ENCODE measurements at regions not wholly inside any gene's neighbourhood (a gene's known extent, or its start where the extent isn't known, plus 50 kb on each side); places are given as distances from the start of the nearest gene placed in this dataset.

- Mint-ChIP-seq H3K9me3 (peaks cover 4% of the 10 kb centered on the region), H3K27ac (no peak overlapping the region), H3K36me3 (ENCODE audit: low read depth) (no peaks in the 10 kb centered on the region), H3K4me1 (no peaks in the 10 kb centered on the region), H3K4me3 (no peak overlapping the region), H3K27me3 (no peaks in the 10 kb centered on the region)
- intact Hi-C loops (cut with micrococcal nuclease): no loop called here
- DNase-seq: no peak
Measured at GRCh38 chr4:17188547-17189400, 290.3 kb upstream of the LDB2 start.

DNA sequence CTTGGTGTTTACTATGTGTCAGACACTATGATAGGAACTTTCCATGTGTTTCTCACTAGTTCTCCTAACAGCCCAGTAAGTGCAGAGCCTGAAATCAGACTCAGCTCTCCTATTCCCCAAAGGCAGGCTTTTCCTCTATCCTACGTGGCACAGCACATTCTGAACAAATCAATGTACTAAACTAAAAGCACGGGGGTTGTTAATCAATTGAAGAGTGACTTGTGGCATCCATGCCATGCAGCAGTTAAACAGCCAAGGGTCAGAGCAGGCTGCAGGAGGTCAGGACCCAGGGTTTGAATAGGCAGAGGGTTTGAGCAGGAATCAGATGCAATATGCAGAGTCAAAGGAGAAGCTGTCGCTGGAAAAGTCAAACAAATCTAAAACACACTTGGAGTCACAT lies 289.7 kb upstream of the LDB2 start:
- intact Hi-C loops (cut with micrococcal nuclease): no loop called here

GRCh38 chr4:17187003-17187402 lies 288.6 kb upstream of the LDB2 start:
- no peak overlapping the region for H3K4me3 Mint-ChIP-seq
- no peak overlapping the region for H3K27ac Mint-ChIP-seq
- H3K27me3 Mint-ChIP-seq: no peaks in the 10 kb centered on the region
- no peak for DNase-seq
- H3K4me1 Mint-ChIP-seq: no peaks in the 10 kb centered on the region
- no peaks in the 10 kb centered on the region for H3K36me3 Mint-ChIP-seq (ENCODE audit: low read depth)
- intact Hi-C loops (cut with micrococcal nuclease): no loop called here
- peaks cover 4% of the 10 kb centered on the region for H3K9me3 Mint-ChIP-seq

More for the DNA sequence above, 289.7 kb upstream of the LDB2 start:
- Mint-ChIP-seq H3K4me1 (no peaks in the 10 kb centered on the region), H3K36me3 (ENCODE audit: low read depth) (no peaks in the 10 kb centered on the region), H3K9me3 (peaks cover 4% of the 10 kb centered on the region), H3K4me3 (no peak overlapping the region), H3K27me3 (no peaks in the 10 kb centered on the region), H3K27ac (no peak overlapping the region)
- DNase-seq: no peak

- Mint-ChIP-seq H3K4me3 (no peak overlapping the region), H3K4me1 (no peaks in the 10 kb centered on the region), H3K9me3 (no peaks in the 10 kb centered on the region), H3K27ac (no peak overlapping the region), H3K36me3 (ENCODE audit: low read depth) (no peaks in the 10 kb centered on the region), H3K27me3 (peaks cover 2% of the 10 kb centered on the region)
- intact Hi-C loops (cut with micrococcal nuclease): no loop called here
- DNase-seq: no peak
Measured at GRCh38 chr4:17182888-17183287, 284.4 kb upstream of the LDB2 start.

- intact Hi-C loops (cut with micrococcal nuclease): no loop called here
- H3K9me3 Mint-ChIP-seq: no peaks in the 10 kb centered on the region
- no peaks in the 10 kb centered on the region for H3K36me3 Mint-ChIP-seq (ENCODE audit: low read depth)
- no peak overlapping the region for H3K27ac Mint-ChIP-seq
- H3K4me3 Mint-ChIP-seq: no peak overlapping the region
- no peak for DNase-seq
- H3K4me1 Mint-ChIP-seq: no peaks in the 10 kb centered on the region
- H3K27me3 Mint-ChIP-seq: peaks cover 9% of the 10 kb centered on the region
Measured at GRCh38 chr4:17174751-17175150, 276.3 kb upstream of the LDB2 start.

DNA sequence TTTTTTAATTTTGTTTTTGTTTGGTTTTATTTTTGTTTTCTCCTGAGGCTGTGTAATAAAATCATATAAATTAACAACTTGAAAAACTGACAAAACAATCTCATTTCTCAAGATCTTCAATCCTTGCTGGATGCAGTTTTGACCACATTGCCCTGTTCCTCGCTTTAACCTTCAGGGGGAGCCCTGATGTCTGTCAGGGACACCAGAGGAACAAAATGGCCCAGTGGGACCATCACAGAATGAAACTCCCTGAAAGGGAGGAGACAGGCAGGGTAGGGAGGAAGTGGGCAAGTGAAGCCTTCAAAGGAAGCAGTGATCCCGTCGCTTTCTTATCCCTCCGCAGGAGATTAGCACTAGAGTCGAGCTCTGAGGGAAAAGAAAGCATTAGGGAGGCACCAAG lies 274.9 kb upstream of the LDB2 start:
- peaks cover 9% of the 10 kb centered on the region for H3K27me3 Mint-ChIP-seq
- H3K4me3 Mint-ChIP-seq: no peak overlapping the region
- no peak for DNase-seq
- intact Hi-C loops (cut with micrococcal nuclease): no loop called here
- no peaks in the 10 kb centered on the region for H3K9me3 Mint-ChIP-seq
- no peak overlapping the region for H3K27ac Mint-ChIP-seq
- H3K4me1 Mint-ChIP-seq: no peaks in the 10 kb centered on the region
- H3K36me3 Mint-ChIP-seq (ENCODE audit: low read depth): no peaks in the 10 kb centered on the region

DNA sequence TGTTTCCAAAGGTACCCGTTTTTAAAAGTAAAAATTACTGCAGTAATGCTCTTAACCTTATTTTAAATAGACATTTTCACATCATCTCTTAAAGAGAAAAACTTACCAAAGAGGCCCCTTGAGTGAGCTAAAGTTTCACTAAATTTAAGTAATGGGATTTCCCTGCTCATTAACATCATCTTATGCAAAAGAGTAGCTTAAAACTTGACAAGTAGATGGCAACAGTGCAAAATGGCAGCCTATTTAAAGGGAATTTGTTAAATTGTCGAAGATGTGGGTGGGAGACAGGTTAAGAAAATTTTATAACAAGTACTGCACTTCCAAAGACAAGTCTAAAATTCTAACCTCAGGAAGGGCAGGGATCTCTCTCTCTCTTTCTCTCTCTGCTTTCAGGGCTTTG lies 271.7 kb upstream of the LDB2 start:
- Mint-ChIP-seq H3K9me3 (no peaks in the 10 kb centered on the region), H3K4me1 (no peaks in the 10 kb centered on the region), H3K36me3 (ENCODE audit: low read depth) (no peaks in the 10 kb centered on the region), H3K4me3 (no peak overlapping the region), H3K27me3 (peaks cover 5% of the 10 kb centered on the region), H3K27ac (no peak overlapping the region)
- no peak for DNase-seq
- intact Hi-C loops (cut with micrococcal nuclease): no loop called here

- Mint-ChIP-seq H3K27me3 (peaks cover 5% of the 10 kb centered on the region), H3K36me3 (ENCODE audit: low read depth) (no peaks in the 10 kb centered on the region), H3K27ac (no peak overlapping the region), H3K4me3 (no peak overlapping the region), H3K9me3 (no peaks in the 10 kb centered on the region), H3K4me1 (no peaks in the 10 kb centered on the region)
- no peak for DNase-seq
- intact Hi-C loops (cut with micrococcal nuclease): no loop called here
Measured at GRCh38 chr4:17169699-17170098, 271.3 kb upstream of the LDB2 start.

GRCh38 chr4:17168571-17168970 lies 270.1 kb upstream of the LDB2 start:
- H3K4me3 Mint-ChIP-seq: no peak overlapping the region
- no peak for DNase-seq
- H3K4me1 Mint-ChIP-seq: no peaks in the 10 kb centered on the region
- H3K27ac Mint-ChIP-seq: no peak overlapping the region
- H3K9me3 Mint-ChIP-seq: peaks cover 7% of the 10 kb centered on the region
- no peaks in the 10 kb centered on the region for H3K36me3 Mint-ChIP-seq (ENCODE audit: low read depth)
- H3K27me3 Mint-ChIP-seq: peaks cover 5% of the 10 kb centered on the region
- intact Hi-C loops (cut with micrococcal nuclease): no loop called here

DNA sequence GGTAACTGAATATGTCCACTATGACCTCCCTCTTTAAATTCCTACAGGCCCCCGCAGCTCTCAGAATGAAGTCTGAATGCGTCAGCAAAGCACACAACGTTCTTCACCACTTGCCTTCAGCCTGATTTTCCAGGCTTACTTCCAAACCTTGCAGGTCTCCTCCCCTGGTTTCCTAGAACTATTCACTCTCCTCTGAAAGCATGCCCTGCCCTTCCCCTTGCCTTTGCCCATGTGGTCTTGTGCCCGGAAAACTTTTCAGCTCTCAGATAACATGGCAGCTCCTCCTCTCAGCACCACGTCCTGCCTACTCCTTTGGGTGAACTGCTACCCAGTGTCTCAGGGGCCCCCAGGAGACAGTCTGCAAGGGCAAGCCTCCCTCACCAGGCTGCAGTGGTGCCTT lies 268.5 kb upstream of the LDB2 start:
- intact Hi-C loops (cut with micrococcal nuclease): no loop called here
- H3K4me3 Mint-ChIP-seq: no peak overlapping the region
- H3K36me3 Mint-ChIP-seq (ENCODE audit: low read depth): peaks cover 2% of the 10 kb centered on the region
- peaks cover 5% of the 10 kb centered on the region for H3K27me3 Mint-ChIP-seq
- peaks cover 12% of the 10 kb centered on the region for H3K9me3 Mint-ChIP-seq
- DNase-seq: no peak
- no peaks in the 10 kb centered on the region for H3K4me1 Mint-ChIP-seq
- no peak overlapping the region for H3K27ac Mint-ChIP-seq

GRCh38 chr4:17165286-17165685 lies 266.8 kb upstream of the LDB2 start:
- DNase-seq: no peak
- intact Hi-C loops (cut with micrococcal nuclease): no loop called here
- no peak overlapping the region for H3K27ac Mint-ChIP-seq
- H3K27me3 Mint-ChIP-seq: no peaks in the 10 kb centered on the region
- peaks cover 24% of the 10 kb centered on the region for H3K9me3 Mint-ChIP-seq
- H3K4me1 Mint-ChIP-seq: peaks cover 15% of the 10 kb centered on the region
- H3K4me3 Mint-ChIP-seq: no peak overlapping the region
- H3K36me3 Mint-ChIP-seq (ENCODE audit: low read depth): peaks cover 7% of the 10 kb centered on the region

DNA sequence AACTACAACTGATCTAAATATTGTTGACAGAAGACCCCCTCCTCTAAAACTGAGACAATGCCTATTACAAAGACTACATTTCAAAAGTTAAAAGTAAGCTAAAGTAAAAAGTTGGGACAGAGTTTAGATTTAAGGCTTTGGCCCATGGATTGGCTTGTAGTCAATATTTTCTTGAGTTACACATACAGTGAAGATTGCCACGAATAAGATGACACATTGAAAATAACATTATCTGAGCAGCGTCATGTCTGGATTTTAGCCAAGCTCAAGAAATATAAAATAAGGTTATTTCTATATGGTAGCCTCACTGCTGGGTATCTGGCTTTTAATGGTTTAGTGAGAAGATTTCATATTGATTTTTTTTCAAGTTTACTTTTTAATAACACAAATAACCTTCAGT lies 266.2 kb upstream of the LDB2 start:
- Mint-ChIP-seq H3K36me3 (ENCODE audit: low read depth) (peaks cover 9% of the 10 kb centered on the region), H3K27me3 (no peaks in the 10 kb centered on the region), H3K27ac (no peak overlapping the region), H3K4me1 (peaks cover 20% of the 10 kb centered on the region), H3K4me3 (no peak overlapping the region), H3K9me3 (peaks cover 26% of the 10 kb centered on the region)
- DNase-seq: no peak
- intact Hi-C loops (cut with micrococcal nuclease): no loop called here

GRCh38 chr4:17163156-17163771 lies 264.8 kb upstream of the LDB2 start:
- Mint-ChIP-seq H3K27me3 (no peaks in the 10 kb centered on the region), H3K36me3 (ENCODE audit: low read depth) (peaks cover 9% of the 10 kb centered on the region), H3K4me1 (peaks cover 20% of the 10 kb centered on the region), H3K27ac (no peak overlapping the region), H3K9me3 (peaks cover 26% of the 10 kb centered on the region), H3K4me3 (no peak overlapping the region)
- intact Hi-C loops (cut with micrococcal nuclease): no loop called here
- no peak for DNase-seq

DNA sequence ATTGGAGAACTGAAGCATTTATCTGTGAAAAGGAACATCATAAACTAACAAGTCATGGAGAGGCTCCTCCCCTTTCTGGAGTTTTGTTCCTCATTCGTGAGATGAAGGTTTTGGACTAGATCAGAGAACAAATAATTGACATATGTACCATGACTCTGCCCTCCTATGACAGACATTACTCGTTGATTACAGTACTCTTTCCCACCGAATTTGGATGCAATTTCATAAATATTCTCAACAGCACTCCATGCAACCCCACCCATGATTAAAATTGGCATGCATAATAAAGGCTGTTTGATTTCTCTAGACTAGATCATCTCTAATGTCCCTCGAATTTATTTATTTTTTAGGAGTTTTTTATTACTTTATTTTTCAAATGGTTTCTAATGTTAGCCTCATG lies 258.9 kb upstream of the LDB2 start:
- no peak overlapping the region for H3K27ac Mint-ChIP-seq
- H3K9me3 Mint-ChIP-seq: peaks cover 14% of the 10 kb centered on the region
- no peak overlapping the region for H3K4me3 Mint-ChIP-seq
- peaks cover 6% of the 10 kb centered on the region for H3K27me3 Mint-ChIP-seq
- peaks cover 20% of the 10 kb centered on the region for H3K4me1 Mint-ChIP-seq
- DNase-seq: no peak
- intact Hi-C loops (cut with micrococcal nuclease): no loop called here
- H3K36me3 Mint-ChIP-seq (ENCODE audit: low read depth): peaks cover 9% of the 10 kb centered on the region

Data from activated CD4-positive, alpha-beta T cell treated with anti-CD3 and anti-CD28 coated beads, Interleukin-2, amount 10 ng/mL, durations not matched to agents 24 days and 14 days (primary cell).